IPS-NIHi7 (cell line): ENCODE measurements at regions not wholly inside any gene's neighbourhood (a gene's known extent, or its start where the extent isn't known, plus 50 kb on each side); places are given as distances from the start of the nearest gene placed in this dataset.
"Not testable (repeated sequence)": the region's sequence is repeated elsewhere in the genome, so short reads cannot be mapped to it uniquely, and the experiment has no call there.

Source experiments
- DNase-seq: peaks from one replicate; pipeline ENCODE4 v3.0.0; 2012; ENCODE audit warnings: mixed read lengths; ENCODE audit errors: extremely low spot score

DNA sequence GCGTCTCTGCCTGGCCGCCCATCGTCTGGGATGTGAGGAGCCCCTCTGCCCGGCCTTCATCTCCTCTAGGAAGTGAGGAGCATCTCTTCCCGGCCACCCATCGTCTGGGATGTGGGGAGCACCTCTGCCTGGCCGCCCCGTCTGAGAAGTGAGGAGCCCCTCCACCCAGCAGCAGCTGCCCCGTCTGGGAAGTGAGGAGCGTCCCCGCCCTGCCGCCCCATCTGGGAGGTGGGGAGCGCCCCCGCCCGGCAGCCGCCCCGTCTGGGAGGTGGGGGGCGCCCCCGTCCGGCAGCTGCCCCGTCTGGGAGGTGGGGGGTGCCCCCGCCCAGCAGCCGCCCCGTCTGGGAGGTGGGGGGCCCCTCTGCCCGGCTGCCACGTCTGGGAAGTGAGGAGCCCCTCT, 153.7 kb upstream of the MYRIP start:
- DNase-seq, result not testable (repeated sequence)

DNA sequence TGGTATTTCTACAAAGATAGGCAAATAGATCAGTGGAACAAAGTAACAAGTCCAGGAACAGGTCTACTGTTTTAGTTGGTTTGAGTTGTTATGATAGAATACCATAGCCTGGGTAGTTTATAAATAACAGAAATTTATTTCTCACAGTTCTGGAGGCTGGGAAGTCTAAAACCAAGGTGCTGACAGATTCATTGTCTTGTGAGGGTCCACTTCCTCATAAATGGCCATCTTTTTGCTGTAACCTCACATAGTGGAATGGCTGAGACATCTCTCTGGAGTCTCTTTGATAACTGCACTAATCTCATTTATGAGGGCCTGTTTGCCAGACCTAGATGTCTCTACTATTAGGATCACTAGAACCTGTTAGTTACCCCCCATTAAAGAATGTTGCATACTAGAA, 152.3 kb upstream of the MYRIP start:
- DNase-seq, result no peak

DNA sequence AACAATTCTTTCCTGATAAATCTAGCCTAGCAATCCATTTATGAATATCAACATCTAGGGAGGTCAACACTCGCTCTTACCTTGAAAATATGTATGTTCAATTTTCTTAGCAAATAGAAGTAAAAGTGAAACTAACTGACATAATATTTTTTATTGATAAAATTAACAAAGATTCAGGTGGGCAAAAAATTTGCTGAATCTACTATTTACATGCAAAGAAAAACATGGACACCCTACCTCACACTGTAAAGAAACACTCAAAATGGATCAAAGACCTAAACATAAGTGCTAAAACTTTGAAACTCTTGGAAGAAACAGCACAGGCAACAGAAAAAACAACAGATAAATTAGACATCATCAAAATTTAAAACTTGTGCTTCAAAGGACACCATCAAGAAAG, 151.6 kb upstream of the MYRIP start:
- no peak for DNase-seq

DNA sequence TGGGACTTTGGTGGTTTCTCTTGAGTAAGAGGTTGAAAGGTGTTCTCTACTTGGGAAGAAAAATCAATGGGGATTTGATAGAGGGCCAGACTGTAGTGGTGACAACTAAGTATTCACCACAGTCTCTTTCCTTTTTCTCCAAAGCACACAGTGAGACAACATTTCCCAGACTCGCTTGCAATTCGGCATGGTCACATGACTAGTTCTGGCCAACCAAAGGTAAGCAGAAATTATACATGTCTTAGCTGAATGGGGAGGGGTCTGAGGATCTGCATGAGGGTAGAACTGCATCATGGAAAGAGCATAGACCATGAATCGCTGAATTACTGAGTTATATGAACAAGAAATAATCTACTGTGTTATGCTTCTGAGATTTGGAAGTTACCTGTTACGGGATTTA, 144.5 kb upstream of the MYRIP start:
- no peak for DNase-seq

DNA sequence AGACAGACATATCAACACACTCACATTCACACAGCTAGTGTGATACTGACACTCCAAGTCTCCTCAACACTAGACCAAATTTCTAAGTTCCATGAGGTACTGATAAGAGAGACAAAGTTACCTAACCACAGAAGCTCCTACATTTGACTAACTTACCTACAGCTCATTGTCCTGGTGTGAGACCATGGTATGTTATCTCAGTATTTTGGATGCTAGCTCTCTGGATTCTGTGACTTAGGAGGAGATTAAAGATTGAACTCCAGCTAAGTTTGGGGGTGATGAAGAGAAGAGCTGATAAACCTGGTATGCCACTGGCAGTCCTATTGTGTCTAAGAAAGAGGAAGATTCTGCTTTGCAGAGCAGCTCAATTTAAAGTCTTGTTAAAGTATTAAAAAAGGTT, 144.0 kb upstream of the MYRIP start:
- no peak for DNase-seq

DNA sequence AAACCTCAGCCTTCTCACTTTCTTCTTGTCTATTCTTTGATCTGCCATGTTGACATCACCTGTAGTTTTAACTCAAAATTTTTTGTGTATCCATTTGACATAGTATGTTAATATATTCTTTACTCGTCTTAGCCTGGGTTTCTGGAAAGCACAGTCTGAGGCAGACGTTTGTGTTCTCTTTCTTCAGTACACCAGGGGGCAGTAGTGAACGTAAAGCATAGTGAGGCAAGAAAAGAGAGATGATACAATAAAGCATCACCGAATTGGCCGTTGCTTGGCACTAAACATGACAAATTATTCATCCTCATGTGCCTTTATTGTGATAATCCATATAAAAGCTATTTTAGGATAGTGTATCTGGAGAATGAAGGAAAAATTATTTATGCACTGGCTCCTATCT, 141.0 kb upstream of the MYRIP start:
- DNase-seq, result peak; percentile 57

DNA sequence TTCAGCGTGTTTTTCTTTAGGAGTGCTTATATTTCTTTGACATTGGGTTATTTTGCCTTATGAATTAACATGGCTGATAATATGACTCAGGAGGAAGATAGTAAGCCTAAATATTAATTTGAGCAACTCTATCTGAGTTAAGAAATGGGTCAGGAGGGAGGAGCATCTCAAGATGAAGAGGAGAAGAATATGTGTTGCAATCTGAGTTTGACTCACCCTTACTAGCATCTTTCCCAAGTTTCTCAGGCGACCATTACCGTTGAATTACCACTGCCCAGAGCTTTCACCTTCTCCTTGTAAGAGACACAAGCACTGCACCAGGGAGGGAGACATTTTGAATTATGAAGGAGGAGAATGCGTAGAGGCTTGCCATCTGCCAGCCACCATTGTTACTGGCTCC, 138.3 kb upstream of the MYRIP start:
- DNase-seq, result no peak

DNA sequence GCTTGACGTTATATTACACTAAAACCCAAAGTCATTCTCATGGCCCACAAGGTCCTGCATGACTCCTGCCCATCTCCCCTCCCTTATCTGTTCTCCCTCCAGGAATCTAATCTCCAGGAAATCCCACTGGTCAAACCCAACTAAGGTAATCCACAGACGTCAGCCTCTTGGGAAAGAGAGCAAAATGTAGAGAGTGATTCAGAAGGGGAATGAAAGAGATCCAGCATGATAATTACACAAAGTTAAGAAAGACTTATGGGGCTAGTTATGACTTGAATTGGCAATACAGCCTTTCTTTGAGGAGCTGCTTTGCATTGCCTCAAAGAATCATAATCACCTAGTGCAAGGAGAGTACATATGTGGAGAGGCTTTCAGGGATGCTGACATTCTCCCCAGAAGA, 137.8 kb upstream of the MYRIP start:
- no peak for DNase-seq

DNA sequence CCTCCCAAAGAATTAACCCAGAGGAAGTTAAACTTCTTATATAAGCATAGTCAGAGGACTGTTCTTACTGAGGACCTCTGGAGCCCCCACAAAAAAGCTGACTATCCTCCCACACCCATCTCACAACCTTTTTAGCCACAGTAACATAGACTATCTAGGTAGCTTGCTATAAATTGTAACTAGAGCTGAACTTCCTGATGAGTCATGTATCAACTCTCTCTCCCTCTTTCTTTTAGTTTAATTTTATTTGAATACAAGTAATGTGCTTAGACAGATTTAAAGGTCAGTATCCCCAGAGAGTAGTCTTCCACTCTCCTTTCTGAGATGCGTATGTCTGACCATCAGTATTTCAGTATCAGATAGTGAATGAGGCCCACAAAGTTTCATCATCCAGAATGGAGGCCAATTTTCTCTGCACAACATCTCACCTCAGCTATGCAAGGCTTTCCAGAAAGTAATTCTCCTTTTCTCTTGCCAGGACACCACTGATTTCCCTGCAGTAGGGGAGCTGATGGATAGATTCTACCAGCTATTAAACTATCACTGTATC, 104.0 kb upstream of the MYRIP start:
- DNase-seq, result no peak

DNA sequence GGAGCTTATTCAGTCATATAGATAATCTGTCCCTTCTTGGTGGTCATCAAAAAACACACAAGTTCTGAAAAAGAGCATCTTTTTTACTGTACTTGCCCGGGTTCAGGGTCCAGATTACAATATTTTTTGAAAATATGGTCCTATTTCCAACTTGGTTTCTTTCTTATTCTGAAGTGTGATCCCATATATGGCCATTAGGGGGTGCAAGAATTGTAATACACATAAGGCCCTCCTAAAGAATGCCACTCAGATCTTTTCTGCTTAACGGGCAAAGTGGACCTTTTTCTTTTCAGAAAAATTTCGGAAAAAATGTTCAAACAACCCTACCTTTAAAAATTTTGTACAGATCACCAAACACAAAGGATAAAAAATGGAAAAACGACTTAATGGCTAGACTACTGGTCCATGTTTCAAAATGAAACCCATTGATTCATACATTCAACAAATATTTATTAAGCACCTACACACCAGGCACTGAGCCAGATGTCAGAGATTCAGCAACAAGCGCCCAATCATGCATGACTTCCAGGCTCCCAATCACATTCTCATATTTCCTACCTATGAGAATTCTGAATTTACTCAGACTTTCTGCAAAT, 102.0 kb upstream of the MYRIP start:
- DNase-seq, result peak; percentile 41

DNA sequence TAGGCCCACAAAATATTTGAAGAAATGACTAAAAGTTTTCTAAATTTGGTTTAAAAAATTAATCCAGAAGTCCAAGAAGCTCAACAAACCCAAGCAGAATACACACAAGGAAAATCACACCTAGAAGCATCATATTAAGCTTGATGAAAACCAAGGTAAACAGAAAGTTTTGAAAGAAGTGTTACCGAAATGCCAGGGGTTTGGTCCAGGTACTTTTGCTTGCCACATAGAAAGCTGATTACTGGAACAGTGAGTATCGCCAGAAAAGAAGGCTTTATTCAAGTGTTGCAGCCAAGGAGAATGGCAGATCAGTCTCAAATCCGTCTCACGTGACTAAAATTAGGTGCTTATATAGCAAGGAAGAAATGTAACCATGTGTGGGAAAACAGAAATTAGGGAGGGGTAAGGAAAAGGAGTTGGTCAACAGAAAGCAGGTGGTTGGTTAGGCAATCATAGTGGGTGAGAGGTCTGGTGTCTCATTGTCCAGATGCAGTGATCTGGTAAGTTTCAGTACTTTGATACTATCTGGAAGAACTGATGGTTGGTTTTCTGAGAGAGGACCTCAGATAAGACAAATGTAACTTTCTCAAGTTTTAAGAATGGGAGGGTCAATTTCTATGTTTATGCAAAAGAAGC, 96.9 kb upstream of the MYRIP start:
- no peak for DNase-seq

DNA sequence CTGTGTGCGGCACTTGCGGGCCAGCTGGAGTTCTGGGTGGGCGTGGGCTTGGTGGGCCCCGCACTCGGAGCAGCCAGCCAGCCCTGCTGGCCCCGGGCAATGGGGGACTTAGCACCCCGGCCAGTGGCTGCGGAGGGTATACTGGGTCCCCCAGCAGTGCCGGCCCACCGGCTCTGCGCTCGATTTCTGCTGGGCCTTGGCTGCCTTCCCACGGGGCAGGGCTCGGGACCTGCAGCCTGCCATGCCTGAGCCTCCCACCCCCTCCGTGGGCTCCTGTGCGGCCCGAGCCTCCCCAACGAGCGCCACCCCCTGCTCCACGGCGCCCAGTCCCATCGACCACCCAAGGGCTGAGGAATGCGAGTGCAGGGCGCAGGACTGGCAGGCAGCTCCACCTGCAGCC, 96.1 kb upstream of the MYRIP start:
- DNase-seq, result not testable (repeated sequence)

DNA sequence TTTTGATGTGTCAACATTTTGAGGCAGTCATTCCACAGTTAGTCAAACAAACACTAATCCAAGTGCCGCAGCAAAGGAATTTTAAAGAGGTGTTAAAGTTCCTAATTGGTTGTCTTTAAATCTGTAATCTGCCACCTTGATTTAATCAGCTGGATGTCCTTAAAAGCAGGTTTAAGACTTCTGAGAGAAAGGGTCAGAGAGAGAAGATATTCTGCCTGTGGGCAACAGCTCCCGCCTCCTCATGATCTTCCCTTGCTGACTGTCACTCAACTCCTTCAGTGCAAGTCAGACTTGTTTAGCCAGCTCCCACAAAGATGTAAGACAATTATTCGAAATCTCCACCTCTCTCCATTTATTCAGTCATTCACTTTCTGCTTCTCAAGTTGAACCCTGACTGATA, 92.6 kb upstream of the MYRIP start:
- no peak for DNase-seq

DNA sequence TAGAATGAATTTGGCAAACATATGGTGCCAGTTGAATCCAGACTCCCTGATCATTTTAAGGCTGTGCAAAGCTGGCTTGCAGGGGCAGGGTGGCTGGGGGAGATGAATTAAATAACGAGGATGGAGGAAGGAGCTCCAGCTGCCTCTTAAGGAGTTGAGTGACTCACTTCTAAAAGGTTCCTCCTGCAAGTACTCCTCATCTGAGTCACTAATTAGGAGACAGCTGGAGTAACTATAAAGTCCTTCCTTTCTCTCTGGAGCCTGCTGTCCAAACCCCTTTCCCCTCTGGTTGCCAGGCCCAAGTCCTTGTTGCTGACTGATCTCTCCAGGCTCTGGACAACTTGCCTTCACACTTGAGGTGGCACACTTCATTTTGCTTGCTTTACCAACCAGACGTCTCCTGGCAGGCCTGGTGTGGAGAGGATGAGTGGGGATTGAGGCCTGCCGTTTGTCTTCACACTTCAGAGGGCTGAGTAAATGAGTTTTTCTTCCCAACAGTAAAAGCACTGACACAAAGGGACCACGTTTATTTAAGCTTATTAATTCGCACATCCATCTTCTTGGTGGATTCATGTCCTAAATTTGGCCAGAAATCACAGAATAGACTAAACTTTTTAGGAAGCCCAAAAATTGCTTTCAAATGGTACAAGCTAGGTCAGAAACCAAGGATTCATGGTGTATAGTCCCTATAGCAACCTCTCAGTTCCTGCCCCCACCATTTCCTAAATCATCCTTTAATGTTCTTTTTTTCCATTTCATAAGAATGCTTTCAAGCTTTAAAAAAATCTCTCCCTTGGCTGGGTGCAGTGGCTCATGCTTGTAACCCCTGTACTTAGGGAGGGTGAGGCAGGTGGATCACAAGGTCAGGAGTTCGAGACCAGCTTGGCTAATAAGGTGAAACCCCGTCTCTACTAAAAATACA, 90.5 kb upstream of the MYRIP start:
- DNase-seq, result no peak

DNA sequence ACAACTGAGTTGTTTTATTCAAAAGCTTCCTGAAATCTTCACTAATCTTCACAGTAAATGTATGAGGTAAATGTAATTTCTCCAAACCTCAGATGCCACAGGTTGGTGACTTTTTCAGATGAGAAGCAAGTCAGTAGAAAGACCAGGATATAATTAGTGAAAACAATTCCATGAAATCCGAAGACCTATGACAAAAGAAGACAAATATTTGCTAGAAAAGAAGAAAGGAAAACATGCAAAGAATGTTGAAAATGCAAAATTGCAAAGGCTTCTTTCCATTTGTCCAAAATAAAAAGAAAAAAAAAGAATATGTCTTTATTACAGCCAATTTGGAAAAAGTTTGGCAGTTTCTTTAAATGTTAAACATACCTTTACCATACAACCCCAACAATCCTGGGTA, 88.3 kb upstream of the MYRIP start:
- DNase-seq, result no peak

DNA sequence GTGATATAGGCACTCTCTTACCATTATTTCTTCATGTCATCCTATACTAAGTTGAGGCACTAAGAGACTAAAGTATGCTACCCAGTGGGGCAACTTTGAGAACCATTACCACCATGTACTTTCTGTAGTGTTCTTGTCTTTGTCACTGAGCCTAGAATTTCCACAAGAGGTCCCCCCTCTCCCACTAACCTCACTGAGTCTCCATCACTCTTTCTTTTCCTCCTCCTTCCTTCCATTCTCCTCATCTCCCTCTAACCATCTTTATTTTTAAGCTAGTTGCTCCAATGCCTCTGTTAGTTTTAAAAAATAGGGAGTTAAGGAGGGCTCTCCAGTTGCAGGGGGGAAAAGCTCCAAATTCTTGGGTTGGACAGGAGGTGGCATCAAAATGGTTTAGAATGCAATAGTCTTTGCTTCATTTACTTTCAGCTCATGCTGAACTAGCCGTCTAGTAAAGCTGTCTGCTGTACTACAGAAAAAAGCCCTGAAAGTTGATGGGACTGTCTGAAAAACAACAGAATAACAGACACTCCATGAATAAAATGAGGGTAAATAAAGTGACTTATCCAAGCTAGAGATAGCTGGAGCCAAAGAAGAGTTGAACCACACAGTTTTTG, 85.1 kb upstream of the MYRIP start:
- peak; percentile 23 for DNase-seq

DNA sequence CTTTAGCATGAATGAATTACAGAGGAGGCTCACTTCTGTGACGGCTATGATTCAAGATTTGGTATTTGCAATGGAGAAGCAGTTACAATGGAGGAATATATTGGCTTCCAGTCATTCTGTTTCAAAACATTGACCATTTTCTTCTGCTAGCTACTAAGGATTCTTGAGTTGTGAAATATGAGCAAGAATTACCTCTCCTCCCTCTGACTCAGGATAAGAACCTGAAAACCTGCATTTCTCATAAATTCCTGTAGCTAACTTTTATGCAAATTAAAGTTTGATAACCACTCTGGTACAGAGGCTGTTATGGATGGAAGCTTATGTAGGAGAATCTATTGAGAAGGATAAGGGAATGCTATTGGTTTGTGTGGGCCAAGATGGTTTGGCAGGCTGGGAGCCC, 84.1 kb upstream of the MYRIP start:
- DNase-seq, result no peak

DNA sequence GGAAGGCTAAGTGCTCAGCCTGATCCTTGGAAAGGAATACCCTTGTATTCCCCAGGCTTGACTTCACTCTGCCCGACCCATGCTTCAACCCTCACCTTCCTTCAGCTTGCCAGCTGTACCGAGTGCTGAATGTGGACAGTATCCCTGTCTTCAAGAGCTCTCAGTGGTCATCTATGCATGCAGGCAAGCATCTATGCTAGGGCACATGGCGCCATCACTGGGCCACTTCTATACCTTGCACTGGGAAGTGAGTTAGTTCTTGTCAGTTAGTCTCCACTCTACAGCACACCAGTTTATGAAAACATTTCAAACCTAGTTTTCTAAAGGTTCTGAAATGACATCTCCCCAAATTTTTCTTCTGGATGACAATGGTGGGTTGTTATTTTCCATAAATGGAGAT, 82.0 kb upstream of the MYRIP start:
- peak; percentile 31 for DNase-seq

DNA sequence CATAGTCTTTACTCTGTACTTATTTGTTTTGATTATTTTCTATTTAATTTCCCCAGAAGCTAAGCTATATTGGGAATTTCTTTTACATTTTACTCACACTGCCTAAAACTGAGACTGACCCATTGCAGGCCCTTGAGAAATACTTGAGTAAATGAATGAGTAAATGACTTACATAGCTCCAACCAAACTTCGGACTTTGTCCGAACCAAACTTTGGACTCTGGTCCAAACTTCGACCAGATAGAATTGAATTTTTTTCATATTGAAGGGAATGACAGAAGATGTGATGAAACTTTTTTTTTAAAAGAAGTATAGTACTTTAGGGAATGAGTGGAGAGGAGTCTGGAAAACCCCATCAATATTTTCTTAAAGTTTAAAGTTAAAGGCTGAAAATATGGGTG, 75.6 kb upstream of the MYRIP start:
- DNase-seq, result no peak

DNA sequence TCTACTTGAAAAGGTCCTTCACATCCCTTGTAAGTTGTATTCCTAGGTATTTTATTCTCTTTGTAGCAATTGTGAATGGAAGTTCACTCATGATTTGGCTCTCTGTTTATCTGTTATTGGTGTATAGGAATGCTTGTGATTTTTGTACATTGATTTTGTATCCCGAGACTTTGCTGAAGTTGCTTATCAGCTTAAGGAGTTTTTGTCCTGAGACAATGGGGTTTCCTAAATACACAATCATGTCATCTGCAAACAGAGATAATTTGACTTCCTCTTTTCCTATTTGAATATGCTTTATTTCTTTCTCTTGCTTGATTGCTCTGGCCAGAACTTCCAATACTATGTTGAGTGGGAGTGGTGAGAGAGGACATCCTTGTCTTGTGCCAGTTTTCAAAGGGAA, 69.8 kb upstream of the MYRIP start:
- not testable (repeated sequence) for DNase-seq

DNA sequence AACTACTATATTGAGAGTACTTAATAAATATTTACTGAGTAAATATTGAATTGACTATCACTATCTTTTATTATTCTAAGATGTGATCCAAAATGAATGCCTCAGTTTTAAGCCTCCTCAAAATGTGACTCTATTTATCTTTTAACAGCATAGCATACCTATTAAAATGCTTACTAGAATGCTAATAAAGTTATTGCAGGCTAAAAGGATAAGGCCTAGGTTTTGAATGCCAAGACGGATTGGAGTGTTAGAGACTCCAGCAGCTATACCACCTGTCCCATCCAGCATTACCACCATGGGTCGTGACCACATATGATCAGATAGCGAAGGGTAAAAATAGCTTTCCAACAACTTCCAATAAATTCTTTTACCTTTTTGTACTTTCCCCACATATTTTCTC, 64.7 kb upstream of the MYRIP start:
- DNase-seq, result no peak

DNA sequence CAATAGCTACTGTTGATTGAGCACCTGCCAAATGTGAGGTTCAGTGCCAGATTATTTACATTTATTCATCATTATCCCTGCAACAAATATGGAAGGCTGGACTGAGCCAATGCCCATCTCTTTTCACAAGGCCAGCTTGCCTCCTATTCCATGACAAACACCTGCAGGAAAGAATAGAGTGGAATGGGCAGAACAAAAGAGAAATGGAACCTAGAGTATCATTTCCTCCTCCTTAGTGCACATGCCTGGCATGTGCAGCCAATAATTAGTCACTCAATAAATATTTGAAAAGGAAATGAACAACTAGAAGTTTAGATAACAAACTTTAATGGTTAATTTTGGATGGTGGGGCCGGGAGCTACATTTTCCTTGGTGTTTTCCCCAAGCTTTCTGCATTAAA, 61.4 kb upstream of the MYRIP start:
- no peak for DNase-seq
